A549 (cell line): ENCODE measurements at regions not wholly inside any gene's neighbourhood (a gene's known extent, or its start where the extent isn't known, plus 50 kb on each side); places are given as distances from the start of the nearest gene placed in this dataset.
"Not testable (repeated sequence)": the region's sequence is repeated elsewhere in the genome, so short reads cannot be mapped to it uniquely, and the experiment has no call there.

Source experiments
- ATAC-seq, 2 experiments: fragments of 200-7000 bp in 1 of 2; fragments of >200 bp in 1 of 2; cut with Nextera tagmentation in 1 of 2; cut with Tn5 transposase in 1 of 2; 3 replicates each; pipeline versions ENCODE4 v1.8.0 to v1.9.1; 2018 to 2020; ENCODE audit warnings: mild to moderate bottlenecking in 1 of 2, moderate library complexity in 1 of 2
- CTCF ChIA-PET: fragments of 300-600 bp; sonication (Branson Sonifier 250); formaldehyde crosslinking; extraction: SDS; loops from one replicate; lab custom pipeline; 2021; ENCODE audit warnings: antibody characterized with exemption, inconsistent platforms; lab: Yijun Ruan, JAX
- POLR2A ChIA-PET: fragments of 350-600 bp; formaldehyde crosslinking; extraction: SDS; loops from one replicate; lab custom pipeline; 2021; ENCODE audit warnings: antibody characterized with exemption, inconsistent platforms; lab: Yijun Ruan, JAX
- DNase-seq, 2 experiments: peaks; one replicate each; pipeline versions ENCODE4 v3.0.0 to v3.0.0-alpha.2; 2011 to 2016; ENCODE audit warnings: low read depth in 1 of 2, low spot score in 1 of 2
- FAIRE-seq: peaks from 2 replicates; lab custom pipeline; 2011; peaks lifted over from hg19 to GRCh38; lab: Jason Lieb, UNC
- H3K27ac ChIP-seq, 2 experiments: fragments of >200 bp; sonication (Bioruptor Twin); formaldehyde crosslinking; 3 replicates each; pipeline ENCODE4 v1.5.1; 2016 to 2017
- H3K4me1 ChIP-seq: fragments of >200 bp; sonication (Bioruptor Twin); formaldehyde crosslinking; 3 replicates; pipeline ENCODE4 v1.6.1; 2016
- H3K4me2 ChIP-seq: fragments of >200 bp; sonication (Bioruptor Twin); formaldehyde crosslinking; 3 replicates; pipeline ENCODE4 v1.6.1; 2016
- H3K4me3 ChIP-seq: fragments of >200 bp; sonication (Bioruptor Twin); formaldehyde crosslinking; 3 replicates; pipeline ENCODE4 v1.5.1; 2016
- H3K9me3 ChIP-seq: fragments of >200 bp; sonication (Bioruptor Twin); formaldehyde crosslinking; 3 replicates; pipeline ENCODE4 v1.6.1; 2016
- CEBPB ChIP-seq, 2 experiments: fragments of >200 bp in 1 of 2; sonication (Bioruptor Twin) in 1 of 2; formaldehyde crosslinking in 1 of 2; IDR thresholded peaks; 2 replicates each; pipeline ENCODE4 v1.6.1; 2012 to 2016
- FOSL2 ChIP-seq, 2 experiments: fragments of 450-650 bp in 1 of 2; fragments of >200 bp in 1 of 2; sonication (Bioruptor Twin) in 1 of 2; formaldehyde crosslinking; IDR thresholded peaks; 2 replicates each; pipeline versions ENCODE4 v1.5.0 to v1.6.1; 2016 to 2020; ENCODE audit warnings: mild to moderate bottlenecking in 1 of 2, moderate library complexity in 1 of 2
- FOXS1 ChIP-seq: fragments of 250-450 bp; sonication (Bioruptor Pico); IDR thresholded peaks from 2 replicates; pipeline ENCODE4 v1.5.0; 2020; ENCODE audit warnings: mild to moderate bottlenecking, moderate library complexity
- GATA3 ChIP-seq: IDR thresholded peaks from 2 replicates; pipeline ENCODE4 v1.6.1; 2012; ENCODE audit warnings: borderline replicate concordance
- HES2 ChIP-seq: fragments of >200 bp; sonication (Bioruptor Twin); formaldehyde crosslinking; IDR thresholded peaks from 2 replicates; pipeline ENCODE4 v1.6.1; 2016
- HOXB5 ChIP-seq: fragments of 250-450 bp; sonication (Bioruptor Pico); IDR thresholded peaks from 2 replicates; pipeline ENCODE4 v1.5.0; 2020; ENCODE audit warnings: mild to moderate bottlenecking, moderate library complexity
- KDM5A ChIP-seq: fragments of 200-600 bp; sonication (generic); IDR thresholded peaks from 2 replicates; pipeline ENCODE4 v1.6.1; 2016; ENCODE audit warnings: antibody characterized with exemption, mild to moderate bottlenecking
- MAFK ChIP-seq: fragments of 450-650 bp; IDR thresholded peaks from 2 replicates; pipeline ENCODE4 v1.6.1; 2014; ENCODE audit not compliant: partially characterized antibody
- MAZ ChIP-seq: fragments of 150-350 bp; IDR thresholded peaks from 2 replicates; pipeline ENCODE4 v1.6.1; 2014; ENCODE audit warnings: antibody characterized with exemption, low read depth, low read length, borderline replicate concordance
- MYC ChIP-seq: IDR thresholded peaks from 2 replicates; pipeline ENCODE4 v1.6.1; 2012; ENCODE audit warnings: mild to moderate bottlenecking, inconsistent platforms, low read length, improper control_type of control experiment, borderline replicate concordance
- NR3C1 ChIP-seq: fragments of >200 bp; sonication (Bioruptor Twin); formaldehyde crosslinking; IDR thresholded peaks from 3 replicates; pipeline ENCODE4 v1.6.1; 2017
- PHF8 ChIP-seq: fragments of 200-600 bp; sonication (generic); IDR thresholded peaks from 2 replicates; pipeline ENCODE4 v1.6.1; 2016; ENCODE audit warnings: low read depth, mild to moderate bottlenecking, antibody characterized with exemption, moderate library complexity, borderline replicate concordance
- RFX5 ChIP-seq: fragments of 450-650 bp; IDR thresholded peaks from 2 replicates; pipeline ENCODE4 v1.7.1; 2014; ENCODE audit warnings: antibody characterized with exemption, mild to moderate bottlenecking, moderate library complexity
- SREBF2 ChIP-seq: fragments of 450-650 bp; IDR thresholded peaks from 2 replicates; pipeline ENCODE4 v1.6.1; 2014; ENCODE audit warnings: mild to moderate bottlenecking, moderate library complexity
- USF2 ChIP-seq: fragments of 450-650 bp; IDR thresholded peaks from 2 replicates; pipeline ENCODE4 v1.6.1; 2014; ENCODE audit warnings: antibody characterized with exemption
- WGBS: methylation state at CpG from one replicate; pipeline ENCODE4 v1.1.6; 2017; ENCODE audit errors: missing lambda C conversion rate; 5-methylcytosine and 5-hydroxymethylcytosine counted together
- TF ChIP-seq, protein P1 (sequence below): fragments of >200 bp; sonication (Bioruptor Twin); formaldehyde crosslinking; IDR thresholded peaks from 3 replicates; pipeline ENCODE4 v1.6.1; 2016
- TF ChIP-seq, protein P2 (sequence below): IDR thresholded peaks from 2 replicates; pipeline ENCODE4 v1.6.1; 2012; ENCODE audit warnings: low read depth, borderline replicate concordance
- TF ChIP-seq, protein P3 (sequence below): IDR thresholded peaks from 2 replicates; pipeline ENCODE4 v1.6.1; 2012

DNA sequence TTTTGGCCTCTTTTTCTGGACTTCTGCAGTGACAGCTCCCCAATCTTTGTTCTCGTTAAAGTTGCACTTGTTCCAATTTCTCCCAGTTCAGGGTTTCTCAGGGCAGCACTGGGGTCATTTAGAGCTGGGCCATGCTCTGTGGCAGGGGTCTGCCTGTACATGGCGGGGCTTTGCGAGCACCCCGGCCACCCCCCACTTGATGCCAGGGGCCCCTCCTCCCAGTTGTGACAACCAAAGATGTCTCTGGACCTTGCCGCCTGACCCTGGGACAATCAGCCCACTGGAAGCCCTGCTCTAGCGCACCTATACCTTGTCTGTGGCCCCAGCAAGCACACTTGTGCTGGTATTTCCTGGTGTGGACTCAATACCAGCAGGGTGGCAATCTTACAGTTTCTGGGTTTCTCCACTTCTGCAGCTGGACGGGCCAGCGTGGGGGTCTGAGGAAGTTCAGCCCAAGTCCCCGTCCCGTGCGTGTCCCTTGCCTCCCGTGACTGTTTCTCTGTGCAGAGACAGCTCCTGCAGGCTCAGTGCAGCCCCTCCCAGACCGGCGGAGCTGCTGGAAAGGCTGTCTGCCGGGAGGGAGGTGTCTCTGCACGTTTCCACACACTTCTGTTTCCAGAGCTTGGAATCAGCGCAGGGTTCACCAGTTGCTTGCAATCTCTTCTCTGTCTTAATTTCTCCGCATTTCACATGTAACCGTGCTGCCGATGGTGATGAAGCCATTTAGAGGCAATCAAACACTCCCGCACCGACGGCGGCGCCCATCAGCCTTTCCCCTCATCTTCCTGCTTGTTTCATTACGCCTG lies 1328.9 kb downstream of the BRD1 start:
- TF ChIP-seq GATA3 (no peak), USF2 (no peak), RFX5 (no peak), FOXS1 (no peak), CEBPB (IDR thresholded peaks at IDR 0.05) (no peak), MAZ (no peak), PHF8 (no peak), MYC (no peak), MAFK (no peak), HES2 (no peak), HOXB5 (CRISPR knock-in tag) (no peak), NR3C1 (no peak), KDM5A (no peak)
- TF ChIP-seq, protein P1, sequence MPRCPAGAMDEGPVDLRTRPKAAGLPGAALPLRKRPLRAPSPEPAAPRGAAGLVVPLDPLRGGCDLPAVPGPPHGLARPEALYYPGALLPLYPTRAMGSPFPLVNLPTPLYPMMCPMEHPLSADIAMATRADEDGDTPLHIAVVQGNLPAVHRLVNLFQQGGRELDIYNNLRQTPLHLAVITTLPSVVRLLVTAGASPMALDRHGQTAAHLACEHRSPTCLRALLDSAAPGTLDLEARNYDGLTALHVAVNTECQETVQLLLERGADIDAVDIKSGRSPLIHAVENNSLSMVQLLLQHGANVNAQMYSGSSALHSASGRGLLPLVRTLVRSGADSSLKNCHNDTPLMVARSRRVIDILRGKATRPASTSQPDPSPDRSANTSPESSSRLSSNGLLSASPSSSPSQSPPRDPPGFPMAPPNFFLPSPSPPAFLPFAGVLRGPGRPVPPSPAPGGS, result no peak
- TF ChIP-seq, protein P2, sequence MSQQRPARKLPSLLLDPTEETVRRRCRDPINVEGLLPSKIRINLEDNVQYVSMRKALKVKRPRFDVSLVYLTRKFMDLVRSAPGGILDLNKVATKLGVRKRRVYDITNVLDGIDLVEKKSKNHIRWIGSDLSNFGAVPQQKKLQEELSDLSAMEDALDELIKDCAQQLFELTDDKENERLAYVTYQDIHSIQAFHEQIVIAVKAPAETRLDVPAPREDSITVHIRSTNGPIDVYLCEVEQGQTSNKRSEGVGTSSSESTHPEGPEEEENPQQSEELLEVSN, result no peak
- TF ChIP-seq, protein P3, sequence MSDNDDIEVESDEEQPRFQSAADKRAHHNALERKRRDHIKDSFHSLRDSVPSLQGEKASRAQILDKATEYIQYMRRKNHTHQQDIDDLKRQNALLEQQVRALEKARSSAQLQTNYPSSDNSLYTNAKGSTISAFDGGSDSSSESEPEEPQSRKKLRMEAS, result no peak
- H3K4me3 ChIP-seq, result no peak overlapping the region
- H3K4me2 ChIP-seq, result no peak overlapping the region
- ChIA-PET POLR2A (no interaction called here), CTCF (no interaction called here)
- no peaks in the 10 kb centered on the region for H3K9me3 ChIP-seq
- FAIRE-seq (no peak), DNase-seq (no peak), ATAC-seq (no peak)
- no peak overlapping the region for H3K27ac ChIP-seq
- H3K4me1 ChIP-seq, result no peaks in the 10 kb centered on the region
- WGBS, result 92% methylated on average over 26 of the region's 26 CpGs

- ATAC-seq, result peak in 1 of 2 experiments; percentile 65; a peak in 3 of 6 replicates
- CTCF ChIA-PET, H3K4me1 ChIP-seq, H3K27ac ChIP-seq, POLR2A ChIA-PET, H3K4me2 ChIP-seq, FAIRE-seq, DNase-seq, H3K4me3 ChIP-seq, H3K9me3 ChIP-seq: not testable (repeated sequence)
- WGBS, result 78% methylated on average over 1 of the region's 16 CpGs
These were observed 1329.7 kb downstream of the BRD1 start for GRCh38 chr22:48497743-48498520.

DNA sequence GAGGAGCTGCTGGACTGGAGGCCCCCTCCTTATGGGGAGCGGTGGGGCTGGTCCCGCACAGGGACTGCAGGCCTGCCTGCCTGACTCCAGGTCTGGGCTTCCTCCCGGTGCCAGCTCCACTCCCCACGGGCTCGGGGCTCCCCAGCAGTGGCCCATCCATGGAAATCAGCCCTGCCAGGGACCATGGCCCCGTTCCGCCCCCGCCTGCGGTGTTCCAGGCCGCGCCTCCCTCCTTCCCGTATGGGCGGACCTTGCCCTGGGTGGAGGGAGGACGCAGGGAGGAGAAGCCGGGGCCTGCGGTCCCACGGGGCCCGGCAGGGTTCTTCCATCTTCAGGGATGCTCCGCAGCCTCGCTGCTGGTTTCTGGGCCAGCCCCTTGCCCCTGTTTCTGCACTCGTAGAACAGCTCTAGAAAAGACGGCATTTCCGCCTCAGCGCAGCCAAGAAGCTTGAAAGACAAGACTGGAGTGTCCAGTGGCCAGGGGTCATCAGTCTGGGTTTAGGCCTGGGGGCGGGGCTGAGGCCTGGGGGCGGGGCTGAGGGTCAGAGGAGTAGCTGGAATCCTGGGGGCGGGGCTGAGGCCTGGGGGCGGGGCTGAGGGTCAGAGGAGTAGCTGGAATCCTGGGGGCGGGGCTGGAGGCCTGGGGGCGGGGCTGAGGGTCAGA lies 1330.6 kb downstream of the BRD1 start:
- no peak overlapping the region for H3K4me2 ChIP-seq
- H3K9me3 ChIP-seq, result no peaks in the 10 kb centered on the region
- H3K27ac ChIP-seq, result no peak overlapping the region
- TF ChIP-seq HOXB5 (CRISPR knock-in tag) (no peak), SREBF2 (no peak), FOSL2 (IDR thresholded peaks at IDR 0.05) (no peak), FOSL2 (CRISPR knock-in tag; IDR thresholded peaks at IDR 0.05) (no peak)
- DNase-seq (no peak), ATAC-seq (no peak), FAIRE-seq (no peak)
- 87% methylated on average over 6 of the region's 30 CpGs for WGBS
- CTCF ChIA-PET, result no interaction called here
- POLR2A ChIA-PET, result no interaction called here
- peaks cover 10% of the 10 kb centered on the region; the same call in 2 of the 3 replicates for H3K4me1 ChIP-seq
- H3K4me3 ChIP-seq, result no peak overlapping the region
